PC-9 (cell line): ENCODE measurements at regions not wholly inside any gene's neighbourhood (a gene's known extent, or its start where the extent isn't known, plus 50 kb on each side); places are given as distances from the start of the nearest gene placed in this dataset.

Experiments used
- BruUV-seq: library from RNA; stranded (reverse); fragments of 400-500 nt; replicated peaks from 2 replicates; lab custom pipeline; 2021; lab: Mats Ljungman, UMichigan
- CTCF ChIA-PET: fragments of 300-600 bp; sonication (Branson Sonifier 250); formaldehyde crosslinking; loops from one replicate; lab custom pipeline; 2022; ENCODE audit warnings: antibody characterized with exemption; lab: Charles Lee
- POLR2A ChIA-PET: fragments of 300-600 bp; sonication (Branson Sonifier 250); formaldehyde crosslinking; loops from one replicate; lab custom pipeline; 2022; ENCODE audit warnings: antibody characterized with exemption; ENCODE audit not compliant: unreplicated experiment; lab: Charles Lee
- DNase-seq, 2 experiments: peaks; one replicate each; pipeline versions ENCODE4 v3.0.0 to v3.0.0-alpha.2; 2015 to 2022; ENCODE audit warnings: mixed read lengths in 1 of 2
- H2AFZ ChIP-seq: fragments of 200-600 bp; sonication (generic); 2 replicates; pipeline ENCODE4 v1.8.1; 2017; ENCODE audit warnings: antibody characterized with exemption
- H3F3A ChIP-seq: fragments of 200-600 bp; sonication (generic); 2 replicates; pipeline ENCODE4 v1.8.1; 2017; ENCODE audit warnings: antibody characterized with exemption, mild to moderate bottlenecking, low read depth; ENCODE audit not compliant: insufficient read depth
- H3K27ac ChIP-seq: fragments of 200-600 bp; sonication (generic); 2 replicates; pipeline ENCODE4 v1.6.1; 2016; ENCODE audit warnings: mixed run types
- H3K27me3 ChIP-seq: fragments of 200-600 bp; sonication (generic); 2 replicates; pipeline ENCODE4 v1.6.1; 2016; ENCODE audit warnings: low read depth, mixed run types; ENCODE audit not compliant: insufficient read depth
- H3K36me3 ChIP-seq: fragments of 200-600 bp; sonication (generic); 2 replicates; pipeline ENCODE4 v1.6.1; 2016; ENCODE audit warnings: low read depth, mixed run types
- H3K4me1 ChIP-seq: fragments of 200-600 bp; sonication (generic); replicated peaks from 2 replicates; pipeline ENCODE4 v1.6.1; 2016; ENCODE audit warnings: mixed run types; ENCODE audit not compliant: insufficient read depth
- H3K4me2 ChIP-seq: fragments of 200-600 bp; sonication (generic); 2 replicates; pipeline ENCODE4 v1.6.1; 2017; ENCODE audit warnings: mixed run types
- H3K4me3 ChIP-seq: fragments of 200-600 bp; sonication (generic); 2 replicates; pipeline ENCODE4 v1.6.1; 2016; ENCODE audit warnings: mixed run types
- H3K79me2 ChIP-seq: fragments of 200-600 bp; sonication (generic); 2 replicates; pipeline ENCODE4 v1.6.1; 2017; ENCODE audit warnings: low read depth, mixed run types
- H3K9me2 ChIP-seq: fragments of 200-600 bp; sonication (generic); 2 replicates; pipeline ENCODE4 v1.8.1; 2017; ENCODE audit warnings: mild to moderate bottlenecking; ENCODE audit not compliant: insufficient read depth
- H3K9me3 ChIP-seq: fragments of 200-600 bp; sonication (generic); 2 replicates; pipeline ENCODE4 v1.8.1; 2016; ENCODE audit warnings: low read depth; ENCODE audit not compliant: insufficient read depth
- H4K20me1 ChIP-seq: fragments of 200-600 bp; sonication (generic); 2 replicates; pipeline ENCODE4 v1.8.1; 2017; ENCODE audit not compliant: insufficient read depth
- CTCF ChIP-seq: fragments of 200-600 bp; sonication (generic); conservative IDR thresholded peaks from 2 replicates; pipeline ENCODE4 v1.6.1; 2017; ENCODE audit warnings: mixed run types, antibody characterized with exemption, mild to moderate bottlenecking, moderate library complexity
- EZH2 ChIP-seq: fragments of 200-600 bp; sonication (generic); IDR thresholded peaks from 2 replicates; pipeline ENCODE4 v1.8.0; 2017; ENCODE audit warnings: antibody characterized with exemption, low read depth
- intact Hi-C: fragments of 100-400 bp; cut with micrococcal nuclease; formaldehyde crosslinking; loops from one replicate; pipeline ENCODE4 v1.10.0; 2022; ENCODE audit not compliant: unreplicated experiment

GRCh38 chr13:109892101-109892500, 105.7 kb upstream of the IRS2 start:
- no peak for DNase-seq
- H3K9me3 ChIP-seq: 0 out of 2 replicates have a peak, but pooled peaks cover 4% of the 10 kb centered on the region
- CTCF ChIA-PET: no interaction called here
- H3K4me1 ChIP-seq: no peaks in the 10 kb centered on the region
- no peak overlapping the region for H3K4me3 ChIP-seq
- H3K36me3 ChIP-seq: no peaks in the 10 kb centered on the region
- intact Hi-C loops: no loop called here
- H3K79me2 ChIP-seq: no peaks in the 10 kb centered on the region
- no peak overlapping the region for H3K27ac ChIP-seq
- BruUV-seq: no TSS peak
- no peaks in the 10 kb centered on the region for H4K20me1 ChIP-seq
- no peaks in the 10 kb centered on the region for H3K9me2 ChIP-seq
- TF ChIP-seq EZH2: no peak
- no peak for TF ChIP-seq CTCF
- no peaks in the 10 kb centered on the region for H3K27me3 ChIP-seq
- no peaks in the 10 kb centered on the region; the same call in 1 of the 2 replicates for H3F3A ChIP-seq
- no peak overlapping the region for H3K4me2 ChIP-seq
- POLR2A ChIA-PET: no interaction called here
- H2AFZ ChIP-seq: no peak overlapping the region

DNA sequence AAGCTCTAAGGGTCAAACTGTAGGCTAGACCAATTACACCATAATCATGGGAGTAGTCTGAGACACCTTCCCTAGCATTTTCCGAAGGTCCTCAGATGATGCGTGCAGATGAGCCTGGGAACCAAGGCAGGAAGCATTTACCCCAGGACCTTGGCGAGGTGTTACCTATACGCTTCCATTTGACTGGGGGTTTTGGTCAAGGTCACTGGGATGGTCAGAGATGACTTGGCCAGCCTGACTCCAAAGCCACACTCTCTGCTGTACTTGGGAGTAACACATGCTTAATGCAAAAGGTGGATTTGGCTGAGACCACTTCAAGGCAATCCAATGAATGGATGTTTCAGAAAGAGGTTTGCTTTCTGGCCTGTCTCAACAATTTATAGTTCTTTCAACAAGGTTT, 98.9 kb upstream of the IRS2 start:
- Histone ChIP-seq H3K79me2 (no peaks in the 10 kb centered on the region), H3K4me1 (no peaks in the 10 kb centered on the region), H3K9me2 (no peaks in the 10 kb centered on the region), H3K36me3 (no peaks in the 10 kb centered on the region), H3K4me3 (no peak overlapping the region), H3K9me3 (peaks cover 4% of the 10 kb centered on the region; the same call in 1 of the 2 replicates), H4K20me1 (no peaks in the 10 kb centered on the region), H3K27me3 (no peaks in the 10 kb centered on the region), H2AFZ (no peak overlapping the region), H3K4me2 (no peak overlapping the region), H3F3A (no peaks in the 10 kb centered on the region; the same call in 1 of the 2 replicates), H3K27ac (no peak overlapping the region)
- no peak for DNase-seq
- ChIA-PET POLR2A (no interaction called here), CTCF (no interaction called here)
- TF ChIP-seq EZH2 (no peak), CTCF (no peak)
- no TSS peak for BruUV-seq
- intact Hi-C loops: no loop called here

GRCh38 chr13:109884462-109884861, 98.1 kb upstream of the IRS2 start:
- Histone ChIP-seq H3K4me3 (no peak overlapping the region), H2AFZ (no peak overlapping the region), H3K36me3 (no peaks in the 10 kb centered on the region), H3K9me2 (no peaks in the 10 kb centered on the region), H3F3A (no peaks in the 10 kb centered on the region; the same call in 1 of the 2 replicates), H3K79me2 (no peaks in the 10 kb centered on the region), H3K27ac (no peak overlapping the region), H3K4me2 (no peak overlapping the region), H4K20me1 (no peaks in the 10 kb centered on the region), H3K27me3 (no peaks in the 10 kb centered on the region), H3K4me1 (no peaks in the 10 kb centered on the region), H3K9me3 (peaks cover 4% of the 10 kb centered on the region; the same call in 1 of the 2 replicates)
- BruUV-seq: no TSS peak
- ChIA-PET POLR2A (no interaction called here), CTCF (no interaction called here)
- TF ChIP-seq CTCF (no peak), EZH2 (no peak)
- DNase-seq: no peak
- intact Hi-C loops: no loop called here
